ENCODE measurements at regions not wholly inside any gene's neighbourhood (a gene's known extent, or its start where the extent isn't known, plus 50 kb on each side); places are given as distances from the start of the nearest gene placed in this dataset.

GRCh38 chr9:89806371-89807100, 201.7 kb downstream of the GADD45G start:
- peaks cover 24% of the 10 kb centered on the region for H3K4me1 Mint-ChIP-seq
- peak in 1 of 2 experiments; percentile 9 for DNase-seq (ENCODE audit: low spot score in 2 of 2, unreplicated experiment in 2 of 2)
- TF ChIP-seq CTCF (IDR thresholded peaks at IDR 0.05; ENCODE audit: unreplicated experiment): no peak
- H3K36me3 Mint-ChIP-seq: no peaks in the 10 kb centered on the region
- no peak overlapping the region for H3K4me3 Mint-ChIP-seq
- peaks cover 18% of the 10 kb centered on the region for H3K27me3 Mint-ChIP-seq (ENCODE audit: low read depth)
- no peak overlapping the region for H3K27ac Mint-ChIP-seq
- no peaks in the 10 kb centered on the region for H3K9me3 Mint-ChIP-seq

GRCh38 chr9:89807101-89807395, 202.2 kb downstream of the GADD45G start:
- peak in 1 of 2 experiments; percentile 21 for DNase-seq (ENCODE audit: low spot score in 2 of 2, unreplicated experiment in 2 of 2)
- Mint-ChIP-seq H3K9me3 (no peaks in the 10 kb centered on the region), H3K36me3 (no peaks in the 10 kb centered on the region), H3K27me3 (ENCODE audit: low read depth) (peaks cover 14% of the 10 kb centered on the region), H3K4me1 (peaks cover 24% of the 10 kb centered on the region), H3K4me3 (no peak overlapping the region), H3K27ac (no peak overlapping the region)
- no peak for TF ChIP-seq CTCF (IDR thresholded peaks at IDR 0.05; ENCODE audit: unreplicated experiment)

GRCh38 chr9:89807682-89808075, 202.9 kb downstream of the GADD45G start:
- Mint-ChIP-seq H3K36me3 (no peaks in the 10 kb centered on the region), H3K27me3 (ENCODE audit: low read depth) (peaks cover 11% of the 10 kb centered on the region), H3K27ac (no peak overlapping the region), H3K4me3 (no peak overlapping the region), H3K4me1 (peaks cover 22% of the 10 kb centered on the region), H3K9me3 (no peaks in the 10 kb centered on the region)
- no peak for TF ChIP-seq CTCF (IDR thresholded peaks at IDR 0.05; ENCODE audit: unreplicated experiment)
- DNase-seq (ENCODE audit: low spot score in 2 of 2, unreplicated experiment in 2 of 2): no peak

GRCh38 chr9:89808076-89808755, 203.4 kb downstream of the GADD45G start:
- Mint-ChIP-seq H3K9me3 (no peaks in the 10 kb centered on the region), H3K4me3 (no peak overlapping the region), H3K36me3 (no peaks in the 10 kb centered on the region), H3K27ac (no peak overlapping the region), H3K4me1 (peaks cover 20% of the 10 kb centered on the region), H3K27me3 (ENCODE audit: low read depth) (peaks cover 8% of the 10 kb centered on the region)
- no peak for DNase-seq (ENCODE audit: low spot score in 2 of 2, unreplicated experiment in 2 of 2)
- no peak for TF ChIP-seq CTCF (IDR thresholded peaks at IDR 0.05; ENCODE audit: unreplicated experiment)

- Mint-ChIP-seq H3K4me3 (no peak overlapping the region), H3K27ac (no peak overlapping the region), H3K36me3 (no peaks in the 10 kb centered on the region), H3K27me3 (ENCODE audit: low read depth) (peaks cover 6% of the 10 kb centered on the region), H3K9me3 (no peaks in the 10 kb centered on the region), H3K4me1 (peaks cover 23% of the 10 kb centered on the region)
- no peak for TF ChIP-seq CTCF (IDR thresholded peaks at IDR 0.05; ENCODE audit: unreplicated experiment)
- no peak for DNase-seq (ENCODE audit: low spot score in 2 of 2, unreplicated experiment in 2 of 2)
These were observed 204.0 kb downstream of the GADD45G start for GRCh38 chr9:89808756-89809181.

Data from mesothelial cell of epicardium (in vitro differentiated cells).